Central memory CD8-positive, alpha-beta T cell (primary cell): ENCODE measurements at regions not wholly inside any gene's neighbourhood (a gene's known extent, or its start where the extent isn't known, plus 50 kb on each side); places are given as distances from the start of the nearest gene placed in this dataset.
"Not testable (repeated sequence)": the region's sequence is repeated elsewhere in the genome, so short reads cannot be mapped to it uniquely, and the experiment has no call there.

Experiments
- ATAC-seq: fragments of 150-1000 bp; cut with Tn5 transposase; replicated peaks from 2 replicates; pipeline ENCODE4 v1.10.0; 2022; ENCODE audit warnings: mild to moderate bottlenecking, moderate FRiP score, moderate number of reproducible peaks; ENCODE audit not compliant: poor library complexity, severe bottlenecking; ENCODE audit errors: extremely low read depth
- DNase-seq, 2 donors: peaks; one replicate each; pipeline ENCODE4 v3.0.0; 2021; ENCODE audit warnings: low spot score in 2 of 2
- H3K27ac Mint-ChIP-seq: one replicate; pipeline ENCODE4 v1.8.0; 2022; ENCODE audit warnings: low read depth, mild to moderate bottlenecking, moderate library complexity, mixed read lengths
- H3K27me3 Mint-ChIP-seq: one replicate; pipeline ENCODE4 v1.8.0; 2022; ENCODE audit warnings: mixed read lengths
- H3K36me3 Mint-ChIP-seq: one replicate; pipeline ENCODE4 v1.8.0; 2022; ENCODE audit warnings: mild to moderate bottlenecking, moderate library complexity, mixed read lengths; ENCODE audit not compliant: insufficient read depth
- H3K4me1 Mint-ChIP-seq: one replicate; pipeline ENCODE4 v1.8.0; 2022; ENCODE audit warnings: mixed read lengths
- H3K4me3 Mint-ChIP-seq: one replicate; pipeline ENCODE4 v1.8.0; 2022; ENCODE audit warnings: mild to moderate bottlenecking, moderate library complexity, mixed read lengths
- H3K9me3 Mint-ChIP-seq: one replicate; pipeline ENCODE4 v1.8.0; 2022; ENCODE audit warnings: mixed read lengths

DNA sequence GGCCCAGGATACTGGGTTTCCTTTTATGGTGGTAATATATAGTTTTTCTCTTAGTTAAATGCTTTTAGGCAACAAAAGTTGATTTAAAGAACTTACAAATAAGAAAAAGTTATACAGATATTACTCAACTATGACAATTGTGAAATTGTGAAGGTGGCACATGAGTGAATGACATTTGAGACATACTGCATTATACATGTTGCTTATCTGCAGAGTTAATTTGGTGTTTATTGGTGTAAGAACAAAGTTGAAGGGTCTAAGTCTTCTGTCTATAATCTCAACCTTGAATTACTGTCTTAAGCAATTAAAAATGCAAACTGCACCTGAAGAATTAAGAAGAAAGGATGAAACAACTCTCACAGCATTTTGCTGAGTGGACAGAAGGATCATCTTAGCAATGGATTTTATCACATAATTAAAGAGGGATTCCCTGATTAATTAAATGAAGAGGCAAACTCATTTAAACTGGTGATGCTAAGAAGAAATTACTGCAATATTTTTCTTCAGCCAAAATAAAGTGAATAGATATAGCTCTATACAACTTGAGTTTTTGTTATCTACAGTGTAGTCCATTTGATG, 298.9 kb upstream of the TGFBR2 start:
- H3K27me3 Mint-ChIP-seq = no peaks in the 10 kb centered on the region
- no peaks in the 10 kb centered on the region for H3K4me1 Mint-ChIP-seq
- no peaks in the 10 kb centered on the region for H3K36me3 Mint-ChIP-seq
- no peak overlapping the region for H3K27ac Mint-ChIP-seq
- DNase-seq = no peak
- peaks cover 11% of the 10 kb centered on the region for H3K9me3 Mint-ChIP-seq
- H3K4me3 Mint-ChIP-seq = no peak overlapping the region
- ATAC-seq = no peak

GRCh38 chr3:30308131-30308530, 298.3 kb upstream of the TGFBR2 start:
- Mint-ChIP-seq H3K4me1 (no peaks in the 10 kb centered on the region), H3K4me3 (no peak overlapping the region), H3K36me3 (no peaks in the 10 kb centered on the region), H3K27me3 (no peaks in the 10 kb centered on the region), H3K9me3 (peaks cover 11% of the 10 kb centered on the region), H3K27ac (no peak overlapping the region)
- ATAC-seq (no peak), DNase-seq (no peak)

DNA sequence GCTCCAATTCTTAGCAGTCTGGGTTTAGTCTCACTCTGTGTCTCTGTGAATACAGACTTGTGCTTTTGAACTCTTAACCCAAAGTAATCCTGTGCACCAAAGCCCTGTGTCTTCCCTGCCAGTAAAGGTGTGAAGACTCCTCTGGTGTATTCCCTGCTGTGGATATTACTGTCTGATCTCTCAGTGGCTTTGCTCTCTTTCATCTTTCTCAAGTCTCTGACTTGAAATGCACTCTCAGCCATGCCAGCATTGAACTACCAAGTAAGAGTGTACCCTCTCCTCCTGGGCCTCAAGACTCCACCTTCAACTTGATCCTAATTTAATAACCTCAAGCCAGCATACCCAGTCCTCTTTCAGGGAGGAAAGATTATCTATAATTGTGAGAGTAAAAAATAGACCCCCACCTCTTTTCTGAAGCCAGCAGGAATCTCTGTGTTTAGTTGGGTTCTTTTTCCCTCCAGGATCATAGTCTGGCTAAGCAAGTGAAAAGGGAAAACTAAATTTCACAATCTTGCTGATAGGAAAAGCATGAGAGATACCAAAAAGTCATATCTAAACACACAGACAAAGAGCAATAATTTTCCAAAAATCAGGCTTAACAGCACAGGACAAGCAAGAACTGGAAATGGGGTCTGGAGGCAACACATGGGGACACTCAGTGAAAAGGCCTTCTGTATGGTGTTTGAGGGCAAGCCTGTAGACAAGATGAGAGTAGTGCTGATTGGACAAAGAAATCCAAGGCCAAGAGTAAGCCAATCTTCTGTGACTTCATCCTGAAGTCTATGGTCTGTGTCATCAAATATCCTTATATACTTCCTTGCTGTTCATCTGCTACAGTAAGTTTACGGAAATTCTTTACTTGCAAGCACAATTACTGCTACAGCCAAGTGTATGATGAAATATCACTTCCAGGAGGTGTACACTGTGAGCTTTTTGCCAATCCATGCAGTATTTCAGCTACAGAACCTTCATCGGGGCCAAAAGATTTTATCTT, 296.1 kb upstream of the TGFBR2 start:
- H3K27me3 Mint-ChIP-seq = no peaks in the 10 kb centered on the region
- DNase-seq = no peak
- H3K36me3 Mint-ChIP-seq = no peaks in the 10 kb centered on the region
- no peak overlapping the region for H3K4me3 Mint-ChIP-seq
- no peak for ATAC-seq
- peaks cover 5% of the 10 kb centered on the region for H3K9me3 Mint-ChIP-seq
- no peaks in the 10 kb centered on the region for H3K4me1 Mint-ChIP-seq
- H3K27ac Mint-ChIP-seq = no peak overlapping the region

DNA sequence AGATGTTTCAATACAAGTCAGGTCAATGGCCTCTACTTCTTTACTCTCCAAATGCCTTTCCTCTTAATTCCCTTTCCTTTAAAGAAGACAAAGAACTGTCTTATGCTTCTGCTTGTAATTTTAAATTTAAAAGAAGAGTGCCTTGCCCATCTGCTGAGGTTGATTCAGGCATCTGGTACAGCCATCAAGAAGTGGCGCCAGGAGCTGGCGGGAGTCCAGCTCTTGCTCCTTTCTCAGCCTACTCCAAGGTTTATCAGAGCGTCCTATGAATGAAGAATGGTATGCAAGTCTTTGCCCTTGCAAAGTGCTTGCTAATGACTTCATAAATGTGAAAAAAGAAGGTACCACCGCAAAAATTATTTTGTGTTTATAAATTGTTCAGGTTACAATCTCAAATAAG, 294.6 kb upstream of the TGFBR2 start:
- no peaks in the 10 kb centered on the region for H3K36me3 Mint-ChIP-seq

DNA sequence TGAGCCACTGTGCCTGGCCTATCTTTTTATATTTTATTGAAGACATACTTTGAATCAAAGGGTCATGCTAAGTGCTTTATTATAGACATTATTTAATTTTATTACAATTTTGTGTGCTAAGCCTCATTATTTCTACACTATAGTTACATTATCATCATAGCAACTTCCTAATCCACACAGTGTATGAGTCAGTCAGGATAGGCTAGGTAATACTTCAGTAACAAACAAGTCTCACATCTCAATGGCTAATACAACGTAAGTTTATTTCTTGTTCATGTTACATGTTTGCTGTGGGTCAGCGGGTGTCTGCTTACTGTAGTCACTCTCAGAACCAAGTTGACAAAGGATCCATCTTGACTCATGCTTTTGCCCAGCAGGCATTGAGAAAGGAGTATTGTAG, 292.6 kb upstream of the TGFBR2 start:
- no peaks in the 10 kb centered on the region for H3K27me3 Mint-ChIP-seq
- ATAC-seq (no peak), DNase-seq (no peak)
- H3K27ac Mint-ChIP-seq = no peak overlapping the region
- no peaks in the 10 kb centered on the region for H3K4me1 Mint-ChIP-seq
- no peak overlapping the region for H3K4me3 Mint-ChIP-seq
- no peaks in the 10 kb centered on the region for H3K36me3 Mint-ChIP-seq
- H3K9me3 Mint-ChIP-seq = no peaks in the 10 kb centered on the region

More for the DNA sequence above, 294.6 kb upstream of the TGFBR2 start:
- H3K4me3 Mint-ChIP-seq = no peak overlapping the region
- H3K9me3 Mint-ChIP-seq = no peaks in the 10 kb centered on the region
- H3K27me3 Mint-ChIP-seq = no peaks in the 10 kb centered on the region
- ATAC-seq (no peak), DNase-seq (no peak)
- H3K27ac Mint-ChIP-seq = no peak overlapping the region
- no peaks in the 10 kb centered on the region for H3K4me1 Mint-ChIP-seq

- Mint-ChIP-seq H3K27me3 (no peaks in the 10 kb centered on the region), H3K4me1 (peaks cover 5% of the 10 kb centered on the region), H3K4me3 (no peak overlapping the region), H3K9me3 (no peaks in the 10 kb centered on the region), H3K27ac (no peak overlapping the region), H3K36me3 (no peaks in the 10 kb centered on the region)
- no peak for DNase-seq
- ATAC-seq = no peak
Measured at GRCh38 chr3:30314757-30315325, 291.6 kb upstream of the TGFBR2 start.

- peaks cover 6% of the 10 kb centered on the region for H3K4me1 Mint-ChIP-seq
- H3K27me3 Mint-ChIP-seq = no peaks in the 10 kb centered on the region
Measured at GRCh38 chr3:30315447-30315846, 291.0 kb upstream of the TGFBR2 start.

GRCh38 chr3:30317561-30317960, 288.8 kb upstream of the TGFBR2 start:
- no peaks in the 10 kb centered on the region for H3K27me3 Mint-ChIP-seq
- H3K36me3 Mint-ChIP-seq = no peaks in the 10 kb centered on the region
- ATAC-seq (no peak), DNase-seq (no peak)
- H3K4me1 Mint-ChIP-seq = peaks cover 6% of the 10 kb centered on the region
- H3K9me3 Mint-ChIP-seq = no peaks in the 10 kb centered on the region
- H3K4me3 Mint-ChIP-seq = no peak overlapping the region
- no peak overlapping the region for H3K27ac Mint-ChIP-seq

More at GRCh38 chr3:30315447-30315846, 291.0 kb upstream of the TGFBR2 start:
- Mint-ChIP-seq H3K4me3 (no peak overlapping the region), H3K27ac (no peak overlapping the region), H3K36me3 (no peaks in the 10 kb centered on the region), H3K9me3 (no peaks in the 10 kb centered on the region)
- ATAC-seq = no peak
- no peak for DNase-seq

DNA sequence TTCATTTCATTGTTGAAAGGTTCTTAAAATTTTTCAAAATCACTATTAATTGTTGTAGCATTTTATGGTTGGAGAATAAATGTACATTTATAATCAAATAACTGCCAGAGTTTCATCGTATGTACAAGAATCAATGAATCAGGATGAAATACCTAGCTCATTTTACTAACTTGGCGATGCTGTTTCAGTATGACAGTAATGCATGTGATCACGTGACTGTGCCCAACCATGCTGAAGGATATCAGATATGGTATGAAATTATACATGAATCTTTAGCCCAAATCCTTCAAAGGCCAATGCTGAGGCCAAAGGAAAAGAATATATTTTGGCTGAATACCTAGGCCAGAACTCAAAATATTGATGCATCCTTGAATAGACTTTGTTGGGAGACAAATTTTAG, 288.3 kb upstream of the TGFBR2 start:
- H3K27me3 Mint-ChIP-seq = no peaks in the 10 kb centered on the region
- H3K27ac Mint-ChIP-seq = no peak overlapping the region
- no peaks in the 10 kb centered on the region for H3K36me3 Mint-ChIP-seq
- peaks cover 6% of the 10 kb centered on the region for H3K4me1 Mint-ChIP-seq
- no peaks in the 10 kb centered on the region for H3K9me3 Mint-ChIP-seq
- DNase-seq (no peak), ATAC-seq (no peak)
- no peak overlapping the region for H3K4me3 Mint-ChIP-seq

GRCh38 chr3:30319713-30320112, 286.7 kb upstream of the TGFBR2 start:
- DNase-seq = peak in 1 of 2 donors; percentile 15
- no peak overlapping the region for H3K27ac Mint-ChIP-seq
- H3K4me3 Mint-ChIP-seq = no peak overlapping the region
- no peaks in the 10 kb centered on the region for H3K36me3 Mint-ChIP-seq
- no peaks in the 10 kb centered on the region for H3K27me3 Mint-ChIP-seq
- H3K4me1 Mint-ChIP-seq = peaks cover 6% of the 10 kb centered on the region
- peak; percentile 81 for ATAC-seq
- no peaks in the 10 kb centered on the region for H3K9me3 Mint-ChIP-seq

DNA sequence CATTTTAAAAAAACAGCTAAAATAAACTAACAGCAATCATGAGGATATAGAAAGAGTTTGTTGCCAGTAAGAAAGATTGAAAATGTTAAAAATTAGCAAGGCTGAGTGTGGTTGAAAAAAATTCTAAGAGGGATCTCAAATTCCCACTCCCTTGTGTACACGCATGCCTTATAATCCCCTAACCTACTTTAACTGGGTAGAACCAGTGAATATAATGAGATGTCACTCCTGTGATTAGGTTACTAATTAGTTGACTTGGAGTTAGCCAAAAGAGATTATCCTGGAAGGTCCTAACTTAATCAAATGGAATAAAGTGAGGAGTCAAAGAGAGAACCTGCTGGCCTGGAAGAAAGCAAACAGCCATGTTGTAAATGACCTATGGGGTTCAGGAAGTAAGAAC, 286.0 kb upstream of the TGFBR2 start:
- Mint-ChIP-seq H3K27ac (no peak overlapping the region), H3K9me3 (no peaks in the 10 kb centered on the region), H3K4me3 (no peak overlapping the region), H3K4me1 (peaks cover 6% of the 10 kb centered on the region), H3K36me3 (no peaks in the 10 kb centered on the region), H3K27me3 (no peaks in the 10 kb centered on the region)
- ATAC-seq = no peak
- no peak for DNase-seq

DNA sequence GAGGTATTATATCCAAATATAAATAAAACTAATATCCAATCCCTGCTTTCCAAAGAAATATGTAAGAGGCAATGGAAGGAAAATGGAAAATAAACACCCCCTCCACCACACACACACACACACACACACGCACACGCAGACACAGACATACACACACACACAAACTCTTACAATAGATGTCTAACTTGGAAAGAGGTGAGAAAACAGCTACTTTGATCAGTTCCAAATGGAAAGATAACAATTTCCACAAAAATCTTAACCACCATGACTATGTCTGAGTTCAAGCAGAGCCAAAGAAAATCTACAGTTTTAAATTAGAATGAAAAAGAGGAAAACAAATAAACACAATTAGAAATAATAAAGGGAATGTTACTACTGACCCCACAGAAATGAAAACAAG, 285.3 kb upstream of the TGFBR2 start:
- no peak overlapping the region for H3K27ac Mint-ChIP-seq
- no peak for ATAC-seq
- peaks cover 6% of the 10 kb centered on the region for H3K4me1 Mint-ChIP-seq
- no peak overlapping the region for H3K4me3 Mint-ChIP-seq
- no peaks in the 10 kb centered on the region for H3K27me3 Mint-ChIP-seq
- DNase-seq = no peak
- no peaks in the 10 kb centered on the region for H3K9me3 Mint-ChIP-seq
- H3K36me3 Mint-ChIP-seq = no peaks in the 10 kb centered on the region

DNA sequence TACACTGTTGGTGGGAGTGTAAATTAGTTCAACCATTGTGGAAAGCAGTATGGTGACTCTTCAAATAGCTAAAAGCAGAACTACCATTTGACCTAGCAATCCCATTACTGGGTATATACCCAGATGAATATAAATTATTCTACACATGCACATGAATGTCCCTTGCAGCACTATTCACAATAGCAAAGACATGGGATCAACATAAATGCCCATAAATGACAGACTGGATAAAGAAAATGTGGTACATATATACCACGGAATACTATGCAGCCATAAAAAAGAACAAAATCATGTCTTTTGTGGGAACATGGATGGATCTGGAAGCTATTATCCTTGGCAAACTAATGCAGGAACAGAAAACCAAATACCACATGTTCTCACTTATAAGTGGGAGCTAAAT, 282.8 kb upstream of the TGFBR2 start:
- not testable (repeated sequence) for H3K4me1 Mint-ChIP-seq, H3K36me3 Mint-ChIP-seq, ATAC-seq

More for the DNA sequence above, 282.8 kb upstream of the TGFBR2 start:
- not testable (repeated sequence) for DNase-seq, H3K27me3 Mint-ChIP-seq, H3K4me3 Mint-ChIP-seq, H3K27ac Mint-ChIP-seq, H3K9me3 Mint-ChIP-seq
